SK-N-SH treated with all-trans-retinoic acid at 6 μM for 48 hours (cell line): ENCODE measurements at regions not wholly inside any gene's neighbourhood (a gene's known extent, or its start where the extent isn't known, plus 50 kb on each side); places are given as distances from the start of the nearest gene placed in this dataset.

Source experiments
- ATAC-seq: fragments of 200-7000 bp; cut with Tn5 transposase; 3 replicates; pipeline ENCODE4 v1.9.1; 2020; ENCODE audit warnings: mild to moderate bottlenecking, moderate library complexity
- ARNTL ChIP-seq: fragments of 450-650 bp; formaldehyde crosslinking; IDR thresholded peaks from 2 replicates; pipeline ENCODE4 v1.5.0; 2020; ENCODE audit warnings: low read depth, mild to moderate bottlenecking, moderate library complexity, borderline replicate concordance
- BACH2 ChIP-seq: fragments of 250-450 bp; sonication (Bioruptor Pico); IDR thresholded peaks from 2 replicates; pipeline ENCODE4 v1.9.0; 2021; ENCODE audit warnings: mild to moderate bottlenecking, borderline replicate concordance
- CREB5 ChIP-seq: fragments of 250-450 bp; sonication (Bioruptor Pico); IDR thresholded peaks from 2 replicates; pipeline ENCODE4 v1.5.1; 2020; ENCODE audit warnings: low read depth, mild to moderate bottlenecking, moderate library complexity
- CSRNP3 ChIP-seq: fragments of 250-450 bp; sonication (Bioruptor Pico); IDR thresholded peaks from 2 replicates; pipeline ENCODE4 v1.5.1; 2021; ENCODE audit warnings: mild to moderate bottlenecking, moderate library complexity
- ESRRG ChIP-seq: fragments of 250-450 bp; sonication (Bioruptor Pico); IDR thresholded peaks from 2 replicates; pipeline ENCODE4 v1.6.1; 2021; ENCODE audit warnings: mild to moderate bottlenecking
- ISL1 ChIP-seq: fragments of 250-450 bp; sonication (Bioruptor Pico); IDR thresholded peaks from 2 replicates; pipeline ENCODE4 v2.1.2; 2022; ENCODE audit warnings: mild to moderate bottlenecking, moderate library complexity
- PATZ1 ChIP-seq: fragments of 250-450 bp; sonication (Bioruptor Pico); IDR thresholded peaks from 2 replicates; pipeline ENCODE4 v1.8.0; 2020; ENCODE audit warnings: mild to moderate bottlenecking, moderate library complexity, borderline replicate concordance
- POU6F1 ChIP-seq: fragments of 250-450 bp; sonication (Bioruptor Pico); IDR thresholded peaks from 2 replicates; pipeline ENCODE4 v1.8.0; 2021; ENCODE audit warnings: low read depth, mild to moderate bottlenecking, moderate library complexity, borderline replicate concordance
- PPARA ChIP-seq: fragments of 250-450 bp; sonication (Bioruptor Pico); IDR thresholded peaks from 2 replicates; pipeline ENCODE4 v1.5.0; 2020; ENCODE audit warnings: mild to moderate bottlenecking, borderline replicate concordance
- TCF4 ChIP-seq: fragments of 250-450 bp; sonication (Bioruptor Pico); IDR thresholded peaks from 2 replicates; pipeline ENCODE4 v1.8.0; 2021; ENCODE audit warnings: mild to moderate bottlenecking, moderate library complexity, borderline replicate concordance
- TSHZ2 ChIP-seq: fragments of 250-450 bp; sonication (Bioruptor Pico); IDR thresholded peaks from 2 replicates; pipeline ENCODE4 v1.5.0; 2020; ENCODE audit warnings: mild to moderate bottlenecking, moderate library complexity
- ZC3H10 ChIP-seq: fragments of 250-450 bp; sonication (Bioruptor Pico); IDR thresholded peaks from 2 replicates; pipeline ENCODE4 v1.5.1; 2021; ENCODE audit warnings: mild to moderate bottlenecking, moderate library complexity
- ZFP3 ChIP-seq: fragments of 250-450 bp; sonication (Bioruptor Pico); IDR thresholded peaks from 2 replicates; pipeline ENCODE4 v1.5.0; 2020; ENCODE audit warnings: mild to moderate bottlenecking, moderate library complexity
- ZFP30 ChIP-seq: fragments of 450-650 bp; formaldehyde crosslinking; IDR thresholded peaks from 2 replicates; pipeline ENCODE4 v1.5.0; 2022; ENCODE audit warnings: mild to moderate bottlenecking, moderate library complexity
- ZNF565 ChIP-seq: fragments of 450-650 bp; formaldehyde crosslinking; conservative IDR thresholded peaks from 2 replicates; pipeline ENCODE4 v1.5.0; 2020; ENCODE audit warnings: low read depth, mild to moderate bottlenecking, moderate library complexity
- ZNF70 ChIP-seq: fragments of 450-650 bp; formaldehyde crosslinking; IDR thresholded peaks from 2 replicates; pipeline ENCODE4 v1.5.0; 2020; ENCODE audit warnings: mild to moderate bottlenecking, moderate library complexity
- ZNF8 ChIP-seq: fragments of 450-650 bp; formaldehyde crosslinking; IDR thresholded peaks from 2 replicates; pipeline ENCODE4 v1.5.0; 2020; ENCODE audit warnings: mild to moderate bottlenecking, moderate library complexity

GRCh38 chr3:192042116-192042515 lies 581.2 kb downstream of the PYDC2 start:
- TF ChIP-seq CSRNP3 (CRISPR knock-in tag) = no peak
- TF ChIP-seq BACH2 (CRISPR knock-in tag) = no peak
- TF ChIP-seq PATZ1 = no peak

GRCh38 chr3:192054881-192055280 lies 593.9 kb downstream of the PYDC2 start:
- no peak for ATAC-seq
- TF ChIP-seq ZC3H10 (no peak), CREB5 (no peak), PPARA (CRISPR knock-in tag) (no peak), CSRNP3 (CRISPR knock-in tag) (no peak), ESRRG (CRISPR knock-in tag) (no peak), ISL1 (no peak), BACH2 (CRISPR knock-in tag) (no peak), TCF4 (CRISPR knock-in tag) (no peak), ARNTL (CRISPR knock-in tag) (no peak), ZNF70 (no peak)
- TF ChIP-seq, all 23 proteins: peak for 0

More at GRCh38 chr3:192042116-192042515, 581.2 kb downstream of the PYDC2 start:
- no peak for ATAC-seq

GRCh38 chr3:192055946-192056345 lies 595.0 kb downstream of the PYDC2 start:
- TF ChIP-seq TSHZ2 (no peak), TCF4 (CRISPR knock-in tag) (no peak), PPARA (CRISPR knock-in tag) (no peak), ZC3H10 (no peak), ZNF70 (no peak), ZNF565 (CRISPR knock-in tag) (no peak), ZFP30 (no peak), CSRNP3 (CRISPR knock-in tag) (no peak), ZNF8 (CRISPR knock-in tag) (no peak), BACH2 (CRISPR knock-in tag) (no peak)
- ATAC-seq = no peak

- TF ChIP-seq ZFP3 (CRISPR knock-in tag) (no peak), CSRNP3 (CRISPR knock-in tag) (no peak), ISL1 (no peak), BACH2 (CRISPR knock-in tag) (no peak), ESRRG (CRISPR knock-in tag) (no peak), ZNF565 (CRISPR knock-in tag) (no peak), POU6F1 (no peak), ZNF70 (no peak)
- no peak for ATAC-seq
These were observed 596.3 kb downstream of the PYDC2 start for GRCh38 chr3:192057261-192057660.
